Neural crest cell (in vitro differentiated cells): ENCODE measurements at regions not wholly inside any gene's neighbourhood (a gene's known extent, or its start where the extent isn't known, plus 50 kb on each side); places are given as distances from the start of the nearest gene placed in this dataset.

Source experiments
- DNase-seq: peaks from one replicate; pipeline ENCODE4 v3.0.0; 2021; ENCODE audit warnings: low read depth, mixed read lengths, low spot score
- H3K27ac Mint-ChIP-seq: one replicate; pipeline ENCODE4 v1.8.0; 2021; ENCODE audit warnings: mild to moderate bottlenecking, mixed read lengths; ENCODE audit not compliant: unreplicated experiment
- H3K27me3 Mint-ChIP-seq: 2 replicates; pipeline ENCODE4 v1.8.0; 2021; ENCODE audit warnings: low read depth, mild to moderate bottlenecking, mixed read lengths
- H3K36me3 Mint-ChIP-seq: 2 replicates; pipeline ENCODE4 v1.8.0; 2021; ENCODE audit warnings: low read depth, mild to moderate bottlenecking, mixed read lengths
- H3K4me1 Mint-ChIP-seq: 2 replicates; pipeline ENCODE4 v1.8.0; 2021; ENCODE audit warnings: mixed read lengths
- H3K4me3 Mint-ChIP-seq: one replicate; pipeline ENCODE4 v1.8.0; 2021; ENCODE audit warnings: mild to moderate bottlenecking, mixed read lengths
- H3K9me3 Mint-ChIP-seq: 2 replicates; pipeline ENCODE4 v1.8.0; 2021; ENCODE audit warnings: mixed read lengths
- CTCF ChIP-seq: fragments of 200-600 bp; sonication (generic); conservative IDR thresholded peaks from 2 replicates; pipeline ENCODE4 v1.5.0; 2021; ENCODE audit warnings: antibody characterized with exemption, mild to moderate bottlenecking

- H3K4me3 Mint-ChIP-seq = no peak overlapping the region
- no peak overlapping the region for H3K27ac Mint-ChIP-seq
Measured at GRCh38 chr1:29392486-29393450, 156.4 kb downstream of the PTPRU start.

GRCh38 chr1:29392036-29392435 is 155.7 kb downstream of the PTPRU start:
- no peak for DNase-seq
- H3K9me3 Mint-ChIP-seq = no peaks in the 10 kb centered on the region
- H3K27me3 Mint-ChIP-seq = peaks cover 12% of the 10 kb centered on the region
- H3K4me1 Mint-ChIP-seq = peaks cover 9% of the 10 kb centered on the region
- H3K4me3 Mint-ChIP-seq = no peak overlapping the region
- no peak overlapping the region for H3K27ac Mint-ChIP-seq
- no peak for TF ChIP-seq CTCF
- H3K36me3 Mint-ChIP-seq = no peaks in the 10 kb centered on the region

More at GRCh38 chr1:29392486-29393450, 156.4 kb downstream of the PTPRU start:
- H3K36me3 Mint-ChIP-seq = no peaks in the 10 kb centered on the region
- no peaks in the 10 kb centered on the region for H3K9me3 Mint-ChIP-seq
- no peak for DNase-seq
- H3K4me1 Mint-ChIP-seq = peaks cover 9% of the 10 kb centered on the region
- H3K27me3 Mint-ChIP-seq = peaks cover 6% of the 10 kb centered on the region
- TF ChIP-seq CTCF = no peak

- Mint-ChIP-seq H3K27me3 (peaks cover 16% of the 10 kb centered on the region), H3K4me3 (no peak overlapping the region), H3K36me3 (no peaks in the 10 kb centered on the region), H3K9me3 (no peaks in the 10 kb centered on the region), H3K27ac (no peak overlapping the region), H3K4me1 (peaks cover 7% of the 10 kb centered on the region)
- no peak for DNase-seq
- TF ChIP-seq CTCF = no peak
Measured at GRCh38 chr1:29391362-29391880, 155.1 kb downstream of the PTPRU start.

GRCh38 chr1:29390491-29391361 is 154.4 kb downstream of the PTPRU start:
- H3K9me3 Mint-ChIP-seq = no peaks in the 10 kb centered on the region
- peaks cover 5% of the 10 kb centered on the region for H3K4me1 Mint-ChIP-seq
- H3K27ac Mint-ChIP-seq = no peak overlapping the region
- H3K27me3 Mint-ChIP-seq = peaks cover 16% of the 10 kb centered on the region
- no peaks in the 10 kb centered on the region for H3K36me3 Mint-ChIP-seq
- H3K4me3 Mint-ChIP-seq = no peak overlapping the region
- no peak for TF ChIP-seq CTCF
- DNase-seq = no peak

- no peak for TF ChIP-seq CTCF
- H3K4me1 Mint-ChIP-seq = no peaks in the 10 kb centered on the region
- no peak for DNase-seq
- H3K27me3 Mint-ChIP-seq = peaks cover 16% of the 10 kb centered on the region
- no peak overlapping the region for H3K27ac Mint-ChIP-seq
- no peaks in the 10 kb centered on the region for H3K9me3 Mint-ChIP-seq
- H3K36me3 Mint-ChIP-seq = no peaks in the 10 kb centered on the region
- H3K4me3 Mint-ChIP-seq = no peak overlapping the region
Measured at GRCh38 chr1:29390075-29390474, 153.8 kb downstream of the PTPRU start.
